Pons (tissue), 1 donor: ENCODE measurements at regions not wholly inside any gene's neighbourhood (a gene's known extent, or its start where the extent isn't known, plus 50 kb on each side); places are given as distances from the start of the nearest gene placed in this dataset.

ENCODE experiments used
- DNase-seq: peaks from one replicate; pipeline ENCODE4 v3.0.0-alpha.2; 2016; ENCODE audit warnings: low spot score

DNA sequence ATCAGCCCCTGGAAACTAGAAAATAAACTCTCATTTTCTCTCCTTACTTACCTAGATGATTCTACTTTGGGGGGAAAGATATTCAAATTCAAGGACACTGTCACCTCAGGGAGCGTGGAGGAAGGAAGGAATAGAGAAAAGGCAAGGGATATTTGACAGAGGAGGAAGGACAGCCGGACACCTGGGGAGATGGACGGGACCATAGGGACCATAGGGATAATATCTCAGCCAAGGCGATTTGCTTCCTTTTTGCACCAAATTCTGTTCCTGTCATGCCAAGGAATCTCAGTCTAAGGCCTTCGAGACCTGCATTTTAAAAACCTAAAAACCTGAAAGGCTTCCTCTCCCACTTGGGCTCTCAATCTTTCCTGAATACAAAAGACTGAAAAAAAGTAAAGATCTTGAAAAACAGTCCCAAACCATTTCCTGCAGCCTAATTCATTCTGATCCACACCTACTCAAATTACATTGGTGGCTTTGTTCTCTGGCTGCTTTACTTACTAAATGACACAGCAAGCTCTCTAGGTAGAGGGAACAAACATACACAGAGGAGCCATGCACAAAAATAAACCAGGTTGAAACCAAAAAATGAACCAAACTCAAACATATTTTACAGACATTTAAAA lies 73.9 kb upstream of the SLC24A5 start:
- no peak for DNase-seq

DNA sequence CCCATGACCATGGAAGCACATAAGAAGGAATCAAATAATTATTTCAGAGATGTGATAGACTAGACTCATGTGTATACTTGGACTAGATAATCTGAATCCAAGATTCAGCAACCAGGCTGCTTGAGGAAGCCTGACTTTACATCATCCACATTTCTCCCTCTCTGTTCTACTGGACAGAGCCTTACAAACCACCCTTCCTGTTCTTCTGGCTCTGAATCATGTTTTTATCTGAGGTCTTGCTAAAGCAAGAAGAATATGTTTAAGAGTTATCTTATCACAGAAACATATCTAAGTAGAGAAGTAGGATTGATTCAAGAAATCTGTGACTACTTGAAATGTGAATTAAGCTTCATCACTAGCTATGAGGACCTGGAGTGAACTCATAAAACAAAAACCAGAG lies 71.1 kb upstream of the SLC24A5 start:
- DNase-seq: no peak

DNA sequence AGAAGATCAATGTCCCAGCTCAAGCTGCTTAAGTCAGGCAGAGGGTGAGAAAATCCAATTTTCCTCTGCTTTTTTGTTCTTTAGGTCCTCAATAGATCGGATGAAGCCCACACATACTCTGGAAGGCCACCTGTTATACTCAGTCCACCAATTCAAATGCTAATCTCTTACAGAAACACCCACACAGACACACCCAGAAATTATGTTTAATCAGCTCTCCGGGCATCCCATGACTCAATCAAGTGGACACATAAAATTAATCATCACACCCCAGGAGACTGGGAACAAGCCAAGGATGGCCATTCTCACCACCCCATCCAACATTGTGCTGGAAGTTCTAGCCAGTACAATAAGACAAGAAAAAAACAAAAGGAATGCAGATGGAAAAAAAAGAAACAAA lies 67.8 kb upstream of the SLC24A5 start:
- DNase-seq: no peak

DNA sequence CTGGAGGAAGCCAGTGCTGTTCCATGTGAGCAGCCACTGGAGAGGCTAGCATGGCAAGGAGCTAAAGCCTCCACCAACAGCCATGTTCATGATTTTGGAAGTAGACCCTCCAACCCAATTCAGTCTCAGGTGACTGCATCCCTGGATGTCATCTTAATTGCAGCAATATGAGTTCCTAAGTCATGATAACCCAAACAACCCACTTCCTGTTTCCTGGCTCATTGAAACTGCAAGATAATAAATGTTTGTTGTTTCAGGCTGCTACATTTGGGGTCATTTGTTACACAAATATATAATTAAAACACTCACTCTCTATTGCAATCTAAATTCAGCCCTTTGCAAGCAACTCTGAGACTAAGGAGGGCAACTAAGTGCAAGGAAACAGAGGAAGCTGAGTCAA lies 62.4 kb upstream of the SLC24A5 start:
- no peak for DNase-seq

DNA sequence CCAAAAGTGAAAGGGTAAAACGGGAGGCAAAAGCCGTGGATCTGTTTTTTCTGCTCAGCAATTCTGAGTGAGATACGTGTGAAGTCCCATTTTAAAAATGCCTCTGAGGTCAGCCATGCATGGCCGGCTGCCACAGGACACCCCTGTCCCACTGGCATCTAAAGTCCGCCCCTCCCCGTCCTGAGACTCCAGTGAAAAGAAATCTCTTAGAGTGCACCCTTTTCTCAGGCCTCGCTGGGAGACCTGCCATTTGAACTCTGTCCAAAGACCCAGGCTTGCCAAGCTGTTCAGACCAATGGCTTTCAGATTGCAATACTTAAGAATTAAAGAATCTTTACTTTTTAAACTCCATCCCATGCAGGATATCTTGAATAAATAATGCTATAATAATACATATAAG lies 61.0 kb upstream of the SLC24A5 start:
- DNase-seq: peak; percentile 59

DNA sequence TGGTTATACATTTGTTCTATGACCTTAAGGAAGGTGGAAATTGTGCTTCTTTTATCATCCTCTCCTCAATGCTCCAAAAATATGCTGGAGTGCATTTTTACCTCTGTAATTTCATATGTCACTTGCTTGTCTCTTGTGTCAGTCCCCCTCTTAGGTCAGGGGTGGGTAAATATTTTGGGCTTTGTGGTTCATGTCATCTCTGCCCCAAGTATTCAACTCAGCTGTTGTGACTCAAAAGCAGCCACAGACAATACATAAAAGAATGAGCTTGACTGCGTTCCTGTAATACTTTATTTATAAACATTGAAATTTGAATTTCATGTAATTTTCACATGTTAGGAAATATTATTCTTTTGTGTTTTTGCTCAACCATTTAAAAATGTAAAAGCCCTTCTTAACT lies 60.4 kb upstream of the SLC24A5 start:
- DNase-seq: no peak

DNA sequence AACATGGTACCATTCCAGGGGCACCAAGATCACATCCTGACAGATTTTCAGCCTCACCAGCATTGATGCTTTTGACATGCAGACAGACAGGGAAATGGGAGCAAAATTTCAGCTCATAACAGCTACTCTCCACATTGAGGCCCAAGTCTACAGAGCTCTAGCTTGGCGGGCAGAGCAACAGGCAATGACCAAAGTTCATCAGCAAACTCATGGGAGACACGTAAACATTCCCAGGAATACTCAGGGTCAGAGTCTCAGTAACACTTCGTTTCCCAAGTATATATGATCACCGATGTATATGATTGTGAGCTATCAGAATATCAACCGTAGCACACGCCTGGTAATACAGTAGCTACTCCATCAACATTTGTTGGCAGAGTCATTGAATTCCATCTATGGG lies 59.2 kb upstream of the SLC24A5 start:
- no peak for DNase-seq

DNA sequence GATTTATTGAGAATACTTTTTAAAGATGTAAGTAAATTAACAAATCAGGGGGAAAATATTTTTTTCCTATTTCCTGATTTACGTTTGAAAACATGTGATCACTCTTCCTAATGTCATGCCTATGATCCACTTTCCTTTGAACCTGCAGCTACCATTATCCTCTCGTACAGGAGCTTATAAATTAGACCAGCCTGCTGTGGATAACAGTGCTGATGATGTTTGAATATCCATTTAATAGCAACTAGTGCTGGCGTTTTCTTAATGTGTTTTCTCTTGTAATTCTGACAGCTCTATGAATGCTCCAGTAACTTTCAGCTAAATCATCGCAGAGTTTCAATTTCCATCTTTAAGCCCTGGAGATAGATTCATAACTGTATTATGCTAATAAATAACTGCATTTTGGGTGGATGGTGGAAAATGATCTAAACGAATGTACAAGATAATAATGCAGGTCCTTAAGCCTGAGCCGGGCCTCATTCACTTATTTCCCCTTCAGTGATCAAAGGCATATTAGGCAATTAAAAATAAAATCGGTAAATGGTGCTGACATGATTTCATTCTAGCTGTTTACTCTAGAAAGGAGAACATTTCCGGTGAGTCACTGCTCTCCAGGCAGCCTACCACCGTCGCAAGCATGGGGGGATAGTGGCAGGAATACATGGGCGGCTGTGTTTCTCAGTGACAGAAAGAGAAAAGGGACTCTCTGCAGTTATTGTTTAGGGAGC lies 58.5 kb upstream of the SLC24A5 start:
- DNase-seq: no peak

DNA sequence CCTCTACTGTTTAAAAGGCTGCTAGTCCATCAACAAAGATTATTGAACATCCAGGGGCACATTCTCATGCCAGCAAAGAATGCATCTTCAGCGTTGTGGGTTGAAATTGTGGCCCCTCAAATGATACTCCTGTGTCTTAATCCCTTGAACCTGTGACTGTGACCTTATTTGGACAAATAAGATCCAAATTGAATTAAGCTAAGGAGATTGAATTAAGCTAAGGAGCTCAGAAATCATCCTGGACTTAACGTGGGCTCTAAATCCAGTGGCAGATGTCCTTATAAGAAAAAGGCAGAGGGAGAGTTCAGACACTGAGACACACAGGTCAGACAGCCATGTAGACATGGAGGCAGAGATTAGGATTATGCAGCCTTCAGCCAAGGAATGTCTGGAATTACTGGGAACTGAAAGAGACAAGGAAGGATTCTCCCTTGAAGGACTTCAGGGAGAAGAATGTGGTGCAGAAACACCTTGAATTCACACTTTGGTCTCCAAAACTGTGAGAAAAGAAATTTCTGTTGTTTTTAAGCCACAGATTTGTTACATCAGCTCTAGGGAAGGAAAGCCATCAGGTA lies 57.3 kb upstream of the SLC24A5 start:
- no peak for DNase-seq

DNA sequence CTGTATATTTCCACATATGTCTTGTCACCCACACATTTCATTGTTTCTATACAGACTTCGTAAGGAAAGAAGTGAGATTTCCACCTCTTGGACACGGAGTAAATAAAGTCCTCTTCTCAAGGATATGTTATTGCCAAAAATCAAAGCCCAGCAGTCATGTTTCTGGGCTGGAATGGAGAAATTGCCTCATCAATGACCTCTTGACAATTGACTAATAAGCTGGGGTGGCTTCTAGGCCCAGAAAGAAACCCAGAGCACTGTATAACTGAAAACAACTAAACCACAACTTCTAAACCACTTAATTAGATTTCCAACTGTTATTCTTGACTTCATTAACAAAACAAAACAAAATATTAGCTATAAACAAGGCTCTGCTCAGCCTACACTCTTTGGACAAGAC lies 56.4 kb upstream of the SLC24A5 start:
- no peak for DNase-seq

DNA sequence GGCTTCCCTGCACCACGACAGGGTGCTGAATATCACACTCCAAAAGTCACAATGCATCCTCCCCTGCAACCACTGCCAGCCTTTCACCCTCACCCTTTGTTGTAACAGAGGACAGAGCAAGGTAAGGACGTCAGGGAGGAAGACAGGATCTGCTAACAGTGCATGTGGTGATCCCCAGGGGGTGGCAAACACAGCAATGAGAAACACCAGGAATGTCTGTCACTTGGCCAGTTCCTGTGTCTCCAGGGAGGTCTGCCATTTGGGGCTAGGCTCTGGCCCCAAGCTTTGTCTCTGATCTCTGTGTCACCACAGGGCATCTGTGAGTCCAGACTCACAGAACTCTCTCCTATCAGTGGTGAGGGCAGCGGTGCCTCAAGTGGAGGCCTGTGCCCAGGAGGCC lies 54.3 kb upstream of the SLC24A5 start:
- no peak for DNase-seq
